Esophagus squamous epithelium (tissue), 4 donors: ENCODE measurements at regions not wholly inside any gene's neighbourhood (a gene's known extent, or its start where the extent isn't known, plus 50 kb on each side); places are given as distances from the start of the nearest gene placed in this dataset.

Source experiments
- POLR2A ChIP-seq, 4 donors: fragments of 450-650 bp; IDR thresholded peaks; one replicate each; pipeline ENCODE4 v1.6.1; 2017; ENCODE audit warnings: antibody characterized with exemption in 4 of 4, mild to moderate bottlenecking in 4 of 4, moderate library complexity in 3 of 4
- TF ChIP-seq, protein P1 (sequence below), 6 experiments: fragments of 450-650 bp in 4 of 6; fragments of 200-600 bp in 2 of 6; sonication (generic) in 2 of 6; IDR thresholded peaks; one replicate each; pipeline ENCODE4 v1.5.1; 2016 to 2019; ENCODE audit warnings: antibody characterized with exemption in 6 of 6, mild to moderate bottlenecking in 4 of 6, moderate library complexity in 4 of 6

DNA sequence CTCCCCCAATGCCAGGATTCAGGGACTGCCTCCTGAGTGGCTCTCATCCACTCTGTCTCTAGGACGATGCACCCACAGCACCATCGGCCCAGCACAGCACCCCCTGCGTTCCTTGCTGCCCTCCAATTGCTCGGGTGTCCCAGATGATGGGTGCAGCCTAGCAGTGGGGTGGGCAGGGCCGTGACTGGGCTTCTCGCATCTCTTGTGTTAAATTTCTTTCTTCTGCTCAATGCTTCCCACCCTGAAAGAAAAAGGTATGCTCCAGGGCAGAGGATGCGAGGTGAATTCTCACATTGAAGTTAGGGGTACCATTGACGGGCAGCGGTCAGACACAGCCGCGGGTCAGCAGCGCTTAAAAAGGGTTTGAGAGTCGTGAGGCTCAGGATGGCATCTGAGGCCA, 232.4 kb upstream of the SGCG start:
- no peak for TF ChIP-seq POLR2A (IDR thresholded peaks at IDR 0.05)
- TF ChIP-seq, protein P1, sequence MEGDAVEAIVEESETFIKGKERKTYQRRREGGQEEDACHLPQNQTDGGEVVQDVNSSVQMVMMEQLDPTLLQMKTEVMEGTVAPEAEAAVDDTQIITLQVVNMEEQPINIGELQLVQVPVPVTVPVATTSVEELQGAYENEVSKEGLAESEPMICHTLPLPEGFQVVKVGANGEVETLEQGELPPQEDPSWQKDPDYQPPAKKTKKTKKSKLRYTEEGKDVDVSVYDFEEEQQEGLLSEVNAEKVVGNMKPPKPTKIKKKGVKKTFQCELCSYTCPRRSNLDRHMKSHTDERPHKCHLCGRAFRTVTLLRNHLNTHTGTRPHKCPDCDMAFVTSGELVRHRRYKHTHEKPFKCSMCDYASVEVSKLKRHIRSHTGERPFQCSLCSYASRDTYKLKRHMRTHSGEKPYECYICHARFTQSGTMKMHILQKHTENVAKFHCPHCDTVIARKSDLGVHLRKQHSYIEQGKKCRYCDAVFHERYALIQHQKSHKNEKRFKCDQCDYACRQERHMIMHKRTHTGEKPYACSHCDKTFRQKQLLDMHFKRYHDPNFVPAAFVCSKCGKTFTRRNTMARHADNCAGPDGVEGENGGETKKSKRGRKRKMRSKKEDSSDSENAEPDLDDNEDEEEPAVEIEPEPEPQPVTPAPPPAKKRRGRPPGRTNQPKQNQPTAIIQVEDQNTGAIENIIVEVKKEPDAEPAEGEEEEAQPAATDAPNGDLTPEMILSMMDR (IDR thresholded peaks at IDR 0.05) = no peak
